ENCODE measurements at regions not wholly inside any gene's neighbourhood (a gene's known extent, or its start where the extent isn't known, plus 50 kb on each side); places are given as distances from the start of the nearest gene placed in this dataset.

- TF ChIP-seq POLR2AphosphoS5 (IDR thresholded peaks at IDR 0.05) (no peak), CTCF (IDR thresholded peaks at IDR 0.05) (no peak)
These were observed 387.3 kb downstream of the SPRY1 start for GRCh38 chr4:123783921-123784320.

All from sigmoid colon (tissue), 4 donors.